Pons (tissue), 1 donor: ENCODE measurements at regions not wholly inside any gene's neighbourhood (a gene's known extent, or its start where the extent isn't known, plus 50 kb on each side); places are given as distances from the start of the nearest gene placed in this dataset.
"Not testable (repeated sequence)": the region's sequence is repeated elsewhere in the genome, so short reads cannot be mapped to it uniquely, and the experiment has no call there.

Experiments used
- DNase-seq: peaks from one replicate; pipeline ENCODE4 v3.0.0-alpha.2; 2016; ENCODE audit warnings: low spot score

DNA sequence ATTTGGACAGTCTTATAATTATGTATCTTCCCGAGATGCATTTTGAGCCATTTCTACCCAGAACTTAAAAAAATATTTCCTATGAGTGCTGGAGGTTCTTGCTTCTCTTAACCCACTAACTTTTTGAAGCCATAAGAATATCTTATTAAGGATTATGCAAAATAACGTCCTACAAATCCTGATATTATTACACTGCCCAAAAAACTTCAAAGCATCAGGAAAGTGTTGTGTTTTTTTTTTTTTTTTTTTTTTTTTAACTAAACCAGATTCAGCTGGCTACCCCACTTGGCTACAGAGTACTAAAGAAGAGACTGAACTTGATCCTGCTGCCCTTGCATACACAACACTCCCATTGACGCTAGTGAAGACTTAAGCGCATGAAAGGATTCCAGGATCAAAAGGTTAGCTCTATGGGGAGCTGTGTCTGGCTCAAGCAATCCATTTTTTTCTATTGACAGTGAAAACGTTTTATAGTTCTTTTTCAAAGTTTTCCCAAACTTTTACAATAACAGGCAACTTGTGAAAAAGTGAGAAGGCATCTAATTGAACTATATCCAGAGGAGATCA lies 141.4 kb downstream of the KCNRG start:
- DNase-seq = no peak

GRCh38 chr13:50158385-50159165 lies 143.3 kb downstream of the KCNRG start:
- no peak for DNase-seq

DNA sequence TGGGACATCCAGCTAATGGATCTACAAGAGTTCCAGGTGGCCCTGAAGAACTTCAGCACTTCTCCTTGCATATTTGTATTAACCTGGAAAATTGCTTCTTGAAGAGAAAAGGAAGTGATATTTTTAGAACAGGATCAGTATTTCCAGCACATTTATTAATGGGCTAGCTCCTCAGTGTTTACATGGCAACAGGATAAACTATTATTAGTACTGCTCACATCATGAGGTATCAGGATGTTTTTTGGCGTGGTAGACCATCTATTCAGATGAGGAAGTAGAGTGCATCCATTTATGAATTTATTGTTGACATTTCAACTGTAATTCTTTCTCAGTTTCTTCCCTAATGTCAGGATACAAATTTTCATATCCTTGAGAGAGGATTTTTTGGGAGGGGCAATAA lies 144.4 kb downstream of the KCNRG start:
- no peak for DNase-seq

DNA sequence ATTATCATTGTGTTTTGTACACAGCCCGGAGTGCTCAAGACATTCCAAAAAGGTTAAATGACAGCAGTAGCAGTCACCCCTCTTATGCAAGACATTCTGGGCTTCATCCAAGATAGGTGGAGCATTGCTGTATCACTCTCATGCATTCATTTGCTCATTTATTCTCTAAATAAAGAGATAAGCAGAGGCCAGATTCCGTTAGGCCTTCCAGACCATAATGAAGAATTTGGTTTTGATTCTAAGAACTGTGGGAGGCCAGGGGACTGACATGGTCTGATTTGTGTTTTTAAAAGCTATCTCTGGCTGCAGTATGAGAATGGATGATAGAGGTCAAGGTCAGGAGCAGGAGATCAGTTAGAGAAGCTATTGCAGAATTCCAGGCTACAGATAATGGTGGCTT lies 145.8 kb downstream of the KCNRG start:
- no peak for DNase-seq

GRCh38 chr13:50162001-50162400 lies 146.8 kb downstream of the KCNRG start:
- no peak for DNase-seq

DNA sequence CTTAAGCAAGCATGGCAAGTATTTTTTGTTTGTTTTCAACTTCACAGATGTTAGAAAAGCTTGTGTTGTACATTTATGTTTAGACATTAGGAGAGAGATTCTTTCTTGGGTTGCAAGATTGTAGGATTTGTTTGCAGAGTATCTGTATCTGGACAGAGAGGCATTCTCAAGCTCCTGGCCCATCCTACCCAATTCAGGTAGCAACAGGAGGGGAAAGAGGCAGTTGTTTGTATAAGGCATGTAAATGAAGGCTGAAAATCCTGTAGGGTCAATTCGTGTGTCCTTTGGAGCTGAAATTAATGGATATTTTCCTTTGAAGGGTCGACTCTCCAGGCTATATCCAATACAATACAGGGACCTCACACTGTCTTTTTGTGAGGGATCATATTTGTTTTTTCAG lies 147.3 kb downstream of the KCNRG start:
- DNase-seq = no peak

DNA sequence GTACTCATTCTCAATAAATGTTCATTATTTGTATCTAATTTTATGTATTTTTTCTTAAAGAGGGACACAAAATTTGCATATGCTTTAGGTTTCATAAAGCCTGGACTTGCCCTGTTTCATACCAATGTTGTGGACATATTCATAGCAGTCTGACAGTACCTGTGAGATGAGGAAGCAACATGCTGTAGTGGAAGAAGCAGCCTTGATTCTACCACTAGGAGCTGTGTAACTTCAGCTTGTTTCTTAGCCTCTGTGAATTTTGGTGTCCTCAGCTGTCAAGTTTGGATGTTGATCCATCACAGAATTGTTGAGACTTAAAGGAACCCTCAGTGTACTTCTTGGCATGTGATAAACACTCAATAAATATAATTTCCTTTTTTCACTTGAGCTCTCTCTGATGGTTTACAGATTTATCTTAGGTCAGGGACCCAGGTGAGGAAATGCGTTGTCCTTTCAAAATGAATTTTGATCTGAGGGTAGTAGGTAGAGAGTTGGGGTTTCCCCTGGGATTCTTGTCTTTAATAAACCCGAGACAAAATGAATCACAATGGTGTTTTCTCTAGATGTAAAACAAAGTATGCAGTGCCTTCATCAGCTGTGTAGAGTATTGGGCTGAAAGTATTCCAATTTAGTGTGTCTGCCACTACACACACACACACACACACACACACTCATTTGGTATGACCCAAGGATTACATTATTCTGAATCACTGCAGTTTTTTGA lies 152.1 kb downstream of the KCNRG start:
- DNase-seq = no peak

DNA sequence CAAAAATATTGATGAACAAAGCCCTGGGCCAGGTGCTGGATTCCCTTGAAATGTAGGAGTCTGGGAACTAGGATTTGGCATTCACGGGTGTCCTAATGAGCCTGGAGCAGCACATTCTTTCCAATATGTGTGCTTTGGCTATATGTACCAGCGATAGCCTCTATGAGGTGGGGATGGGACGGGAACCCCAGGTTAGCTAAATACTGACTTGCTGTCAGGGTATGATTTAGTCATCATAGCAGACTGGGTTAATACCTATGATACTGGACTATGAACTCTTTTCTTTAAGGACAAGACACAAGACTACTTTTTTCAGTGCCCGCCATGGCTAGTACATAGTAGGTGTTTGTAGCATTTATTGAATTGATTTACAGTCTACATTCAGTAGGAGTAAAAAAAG lies 152.7 kb downstream of the KCNRG start:
- DNase-seq = no peak

DNA sequence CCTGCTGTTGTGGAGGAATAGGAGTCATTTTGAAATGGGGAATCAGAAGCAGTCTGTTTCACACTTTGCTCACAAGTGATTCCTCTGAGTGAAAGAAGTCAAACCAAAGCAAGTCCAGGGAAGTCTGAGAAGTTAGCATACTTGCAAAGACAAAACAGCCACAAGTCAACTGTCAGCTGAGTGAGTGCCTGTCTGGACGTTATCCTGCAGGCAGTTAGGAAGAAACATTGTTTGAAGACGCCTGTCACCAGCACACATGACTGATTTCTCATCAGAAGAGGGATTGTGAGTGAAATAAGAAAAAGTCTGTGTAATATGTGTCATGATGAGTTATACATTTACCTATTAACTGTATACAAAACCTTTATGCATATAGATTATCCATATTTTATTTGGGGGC lies 153.5 kb downstream of the KCNRG start:
- DNase-seq = no peak

DNA sequence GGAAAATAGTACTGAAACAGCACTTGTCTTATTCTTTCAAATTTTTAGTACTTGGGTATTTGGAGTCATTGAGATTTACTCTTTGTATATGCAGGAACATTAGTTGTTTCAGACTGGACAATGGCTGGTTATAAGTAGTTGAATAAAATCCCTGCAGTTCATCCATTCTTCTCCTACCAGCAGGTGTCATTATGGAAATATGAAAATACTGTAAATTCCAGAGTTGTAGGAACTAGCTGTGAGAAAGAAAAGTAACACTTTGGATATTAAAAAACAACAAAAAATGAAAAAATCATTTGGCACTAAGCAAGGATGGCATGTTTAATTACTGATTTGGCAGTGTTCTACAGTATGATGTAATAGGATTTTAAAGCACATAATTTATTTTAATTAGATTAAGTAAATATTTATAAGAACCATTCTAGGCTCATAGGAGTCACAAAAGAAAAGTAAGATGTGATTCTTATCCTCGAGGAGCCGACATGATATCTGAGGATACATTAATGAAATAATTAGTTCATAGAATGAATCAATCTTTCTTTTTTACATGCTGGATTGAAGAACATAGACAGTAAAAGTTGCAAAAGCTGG lies 155.3 kb downstream of the KCNRG start:
- no peak for DNase-seq

- DNase-seq = no peak
Measured at GRCh38 chr13:50171590-50172282, 156.5 kb downstream of the KCNRG start.

- DNase-seq = not testable (repeated sequence)
Measured at GRCh38 chr13:50173045-50173444, 157.8 kb downstream of the KCNRG start.

DNA sequence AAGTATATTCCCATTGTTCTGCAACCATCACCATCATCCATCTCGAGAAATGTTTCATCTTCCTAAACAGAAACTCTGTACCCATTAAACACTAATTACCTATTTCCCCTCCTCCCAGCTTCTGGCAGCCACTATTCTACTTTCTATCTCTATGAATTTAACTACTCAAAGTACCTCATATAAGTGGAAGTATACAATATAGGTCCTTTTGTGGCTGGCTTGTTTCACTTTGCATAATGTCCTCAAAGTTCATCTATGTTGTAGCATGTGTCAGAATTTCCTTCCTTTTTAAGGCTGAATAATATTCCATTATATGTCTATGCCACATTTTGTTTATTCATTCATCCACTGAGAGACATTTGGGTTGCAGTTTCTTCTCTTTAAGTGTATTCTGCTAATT lies 159.4 kb downstream of the KCNRG start:
- DNase-seq = no peak

- DNase-seq = no peak
Measured at GRCh38 chr13:50179977-50180376, 164.7 kb downstream of the KCNRG start.

DNA sequence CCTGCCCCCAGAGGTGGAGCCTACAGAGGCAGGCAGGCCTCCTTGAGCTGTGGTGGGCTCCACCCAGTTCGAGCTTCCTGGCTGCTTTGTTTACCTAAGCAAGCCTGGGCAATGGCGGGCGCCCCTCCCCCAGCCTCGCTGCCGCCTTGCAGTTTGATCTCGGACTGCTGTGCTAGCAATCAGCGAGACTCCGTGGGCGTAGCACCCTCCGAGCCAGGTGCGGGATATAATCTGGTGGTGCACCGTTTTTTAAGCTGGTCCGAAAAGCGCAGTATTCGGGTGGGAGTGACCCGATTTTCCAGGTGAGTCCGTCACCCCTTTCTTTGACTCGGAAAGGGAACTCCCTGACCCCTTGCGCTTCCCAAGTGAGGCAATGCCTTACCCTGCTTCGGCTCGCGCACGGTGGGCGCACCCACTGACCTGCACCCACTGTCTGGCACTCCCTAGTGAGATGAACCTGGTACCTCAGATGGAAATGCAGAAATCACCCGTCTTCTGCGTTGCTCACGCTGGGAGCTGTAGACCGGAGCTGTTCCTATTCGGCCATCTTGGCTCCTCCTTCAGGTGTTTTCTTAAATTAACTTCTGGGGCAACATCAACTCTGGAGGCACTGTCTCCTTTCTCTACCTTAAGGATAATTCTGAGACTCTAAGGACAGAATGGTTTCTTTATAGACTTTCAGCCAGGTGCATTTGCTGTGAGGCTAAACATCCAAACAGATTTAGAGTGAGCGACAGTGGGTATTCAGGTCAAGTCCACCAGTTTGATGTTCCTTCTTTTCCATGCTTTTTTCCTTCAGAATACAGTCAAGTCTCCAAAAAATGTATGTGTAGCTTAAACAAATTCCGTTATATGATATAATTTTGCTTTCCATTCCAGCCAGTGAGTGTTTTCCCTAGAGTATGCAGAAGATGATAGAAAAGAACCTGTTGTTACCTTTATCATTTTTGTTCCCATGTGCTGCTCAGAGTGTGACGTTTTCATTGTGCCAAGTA lies 170.8 kb downstream of the KCNRG start:
- DNase-seq = not testable (repeated sequence)

DNA sequence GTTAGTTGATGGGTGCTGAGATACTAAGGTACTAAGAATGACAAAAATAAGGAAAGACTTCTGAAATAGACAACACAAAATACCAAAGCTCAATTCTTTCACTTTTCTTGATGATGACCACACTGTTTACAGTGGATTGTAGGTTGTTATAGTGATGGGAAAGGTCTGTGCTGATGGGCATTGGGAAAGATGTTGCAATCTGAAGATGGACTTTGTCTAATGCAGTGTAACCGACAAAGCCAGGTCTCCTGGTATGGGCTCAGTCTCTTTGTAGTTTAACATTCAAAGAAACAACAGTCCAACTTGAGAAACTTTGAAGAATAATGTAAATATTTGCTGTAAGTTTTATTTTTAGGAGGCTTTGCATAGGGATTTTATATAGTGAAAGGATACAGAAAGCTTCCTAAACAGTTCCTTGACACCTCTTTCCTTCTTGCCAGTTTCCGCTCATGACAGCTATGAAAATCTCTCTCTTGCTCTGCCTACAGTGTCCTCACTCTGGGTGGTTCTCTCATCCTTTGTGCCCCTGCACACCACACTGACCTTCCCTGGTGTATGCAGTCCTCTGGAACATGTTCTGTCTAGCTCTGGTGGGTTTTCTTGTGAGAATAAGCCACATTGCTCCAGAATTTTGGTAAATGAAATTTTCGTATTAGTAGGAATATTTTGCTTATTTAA lies 172.2 kb downstream of the KCNRG start:
- no peak for DNase-seq

- DNase-seq = no peak
Measured at GRCh38 chr13:50188696-50189095, 173.5 kb downstream of the KCNRG start.

DNA sequence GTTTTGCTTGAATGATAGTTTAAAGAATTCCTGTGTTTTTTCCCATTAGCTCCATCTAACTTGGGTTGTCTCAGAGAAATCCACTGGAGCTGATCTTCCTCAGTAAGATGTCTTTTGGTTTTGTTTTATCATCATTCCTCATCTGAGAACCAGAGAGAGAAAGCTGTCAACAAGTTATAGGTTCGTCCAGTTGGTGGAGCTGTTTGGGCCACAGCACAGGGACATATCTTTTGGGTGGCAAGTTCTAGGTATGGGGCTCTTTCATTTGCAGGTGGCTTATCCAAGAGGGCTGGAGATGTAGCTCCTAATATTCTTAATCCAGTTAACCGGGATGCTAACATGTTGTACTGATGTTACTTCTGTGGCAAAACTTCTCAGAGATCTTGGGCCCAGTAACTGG lies 174.2 kb downstream of the KCNRG start:
- DNase-seq = no peak

GRCh38 chr13:50191004-50191403 lies 175.8 kb downstream of the KCNRG start:
- DNase-seq = no peak

DNA sequence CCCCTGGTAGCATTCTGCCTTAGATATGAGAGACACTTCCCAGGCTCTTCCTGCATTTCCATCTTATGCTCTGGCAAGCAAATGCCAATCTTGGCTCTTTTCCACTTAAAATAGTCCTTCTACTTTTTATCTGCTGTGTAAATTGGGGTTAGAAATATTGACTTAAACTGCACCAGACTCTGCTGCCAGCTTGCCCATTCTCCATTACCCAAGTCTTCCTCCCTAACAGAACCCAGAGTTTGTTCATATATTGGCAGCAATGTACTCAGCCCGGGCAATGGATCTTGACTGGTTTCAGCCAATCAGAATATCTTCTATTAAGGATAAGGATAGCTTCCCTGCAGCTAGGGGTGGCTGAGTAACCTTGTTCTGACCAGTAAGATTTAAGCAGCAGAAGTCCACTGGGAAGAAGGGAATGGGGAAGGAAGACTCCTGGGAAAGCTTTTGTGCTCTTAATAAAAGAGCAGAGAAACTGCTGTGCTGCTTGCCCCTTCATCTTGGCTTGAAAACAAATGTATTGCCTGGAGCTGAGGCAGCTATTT lies 177.1 kb downstream of the KCNRG start:
- DNase-seq = no peak
